ENCODE measurements at regions not wholly inside any gene's neighbourhood (a gene's known extent, or its start where the extent isn't known, plus 50 kb on each side); places are given as distances from the start of the nearest gene placed in this dataset.

- TF ChIP-seq CTCF (IDR thresholded peaks at IDR 0.05) = no peak
- no peak for TF ChIP-seq POLR2A (IDR thresholded peaks at IDR 0.05)
Observed at GRCh38 chr15:25545017-25545416, 106.2 kb upstream of the UBE3A start.
